ENCODE measurements at regions not wholly inside any gene's neighbourhood (a gene's known extent, or its start where the extent isn't known, plus 50 kb on each side); places are given as distances from the start of the nearest gene placed in this dataset.

DNA sequence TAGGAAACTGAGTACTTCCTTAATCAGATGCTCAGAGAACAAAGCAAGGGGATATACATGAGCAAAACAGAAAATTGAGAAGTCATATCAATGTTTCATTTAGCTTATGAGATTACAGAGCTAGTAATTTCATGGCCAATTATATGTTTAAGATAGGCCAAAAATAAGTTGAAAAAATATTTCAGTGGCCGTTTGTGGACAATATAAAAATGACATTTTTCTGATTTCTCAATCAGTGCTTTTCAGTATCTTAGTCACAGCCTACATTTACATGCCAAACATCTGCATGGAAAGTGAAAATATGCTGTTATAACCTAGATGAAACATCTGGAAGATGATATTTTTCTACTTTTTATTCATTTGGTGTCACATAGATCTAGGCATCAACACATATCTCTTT is 192.5 kb downstream of the HLX start:
- H3K4me3 ChIP-seq (ENCODE audit: low read depth, low read length, poor library complexity, severe bottlenecking) = no peak overlapping the region
- H3K4me2 ChIP-seq (ENCODE audit: low read length) = no peak overlapping the region
- H3K36me3 ChIP-seq (ENCODE audit: insufficient read depth, low read length) = no peaks in the 10 kb centered on the region
- no peaks in the 10 kb centered on the region for H3K4me1 ChIP-seq (ENCODE audit: insufficient read depth, low read length, poor library complexity, severe bottlenecking)
- CTCF ChIA-PET (ENCODE audit: unreplicated experiment) = no interaction called here
- no peak overlapping the region for H2AFZ ChIP-seq (ENCODE audit: low read length)
- no peaks in the 10 kb centered on the region for H3K9me2 ChIP-seq (ENCODE audit: insufficient read depth, low read length)
- H4K20me1 ChIP-seq (ENCODE audit: insufficient read depth, low read length) = no peaks in the 10 kb centered on the region
- H3K27ac ChIP-seq (ENCODE audit: low read depth, low read length, poor library complexity, severe bottlenecking) = no peak overlapping the region
- BruUV-seq (replicated peaks) = no TSS peak
- no peak for DNase-seq (ENCODE audit: low spot score)
- H3K79me2 ChIP-seq (ENCODE audit: insufficient read depth, low read depth, low read length) = no peaks in the 10 kb centered on the region
- H3K9me3 ChIP-seq (ENCODE audit: low read length) = no peaks in the 10 kb centered on the region
- intact Hi-C loops (cut with micrococcal nuclease; ENCODE audit: unreplicated experiment) = no loop called here
- TF ChIP-seq EZH2phosphoT487 (IDR thresholded peaks at IDR 0.05; ENCODE audit: borderline replicate concordance, low read depth, low read length) = no peak
- TF ChIP-seq, protein P1, sequence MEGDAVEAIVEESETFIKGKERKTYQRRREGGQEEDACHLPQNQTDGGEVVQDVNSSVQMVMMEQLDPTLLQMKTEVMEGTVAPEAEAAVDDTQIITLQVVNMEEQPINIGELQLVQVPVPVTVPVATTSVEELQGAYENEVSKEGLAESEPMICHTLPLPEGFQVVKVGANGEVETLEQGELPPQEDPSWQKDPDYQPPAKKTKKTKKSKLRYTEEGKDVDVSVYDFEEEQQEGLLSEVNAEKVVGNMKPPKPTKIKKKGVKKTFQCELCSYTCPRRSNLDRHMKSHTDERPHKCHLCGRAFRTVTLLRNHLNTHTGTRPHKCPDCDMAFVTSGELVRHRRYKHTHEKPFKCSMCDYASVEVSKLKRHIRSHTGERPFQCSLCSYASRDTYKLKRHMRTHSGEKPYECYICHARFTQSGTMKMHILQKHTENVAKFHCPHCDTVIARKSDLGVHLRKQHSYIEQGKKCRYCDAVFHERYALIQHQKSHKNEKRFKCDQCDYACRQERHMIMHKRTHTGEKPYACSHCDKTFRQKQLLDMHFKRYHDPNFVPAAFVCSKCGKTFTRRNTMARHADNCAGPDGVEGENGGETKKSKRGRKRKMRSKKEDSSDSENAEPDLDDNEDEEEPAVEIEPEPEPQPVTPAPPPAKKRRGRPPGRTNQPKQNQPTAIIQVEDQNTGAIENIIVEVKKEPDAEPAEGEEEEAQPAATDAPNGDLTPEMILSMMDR (conservative IDR thresholded peaks at IDR 0.05; ENCODE audit: low read length) = no peak
- POLR2A ChIA-PET = no interaction called here

DNA sequence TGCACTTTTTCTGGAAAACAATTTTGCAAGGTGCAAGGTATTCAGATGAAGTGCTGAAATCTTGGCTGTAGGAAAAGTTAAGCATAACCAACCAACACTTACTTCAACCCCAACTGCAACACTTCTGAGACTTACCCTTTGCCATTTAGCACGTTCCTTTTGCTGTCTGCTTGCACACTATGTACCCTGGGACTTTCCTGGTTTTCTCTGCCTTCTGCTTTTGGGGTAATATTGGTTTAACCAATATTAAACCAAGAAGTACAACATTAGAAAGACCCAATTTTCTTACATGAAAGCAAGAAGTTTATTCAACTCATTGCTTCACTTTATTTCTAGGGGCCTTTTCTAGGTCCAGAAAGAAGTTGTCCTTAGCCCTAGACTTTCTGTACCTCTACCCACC is 193.0 kb downstream of the HLX start:
- BruUV-seq (replicated peaks) = no TSS peak
- CTCF ChIA-PET (ENCODE audit: unreplicated experiment) = no interaction called here
- POLR2A ChIA-PET = no interaction called here

DNA sequence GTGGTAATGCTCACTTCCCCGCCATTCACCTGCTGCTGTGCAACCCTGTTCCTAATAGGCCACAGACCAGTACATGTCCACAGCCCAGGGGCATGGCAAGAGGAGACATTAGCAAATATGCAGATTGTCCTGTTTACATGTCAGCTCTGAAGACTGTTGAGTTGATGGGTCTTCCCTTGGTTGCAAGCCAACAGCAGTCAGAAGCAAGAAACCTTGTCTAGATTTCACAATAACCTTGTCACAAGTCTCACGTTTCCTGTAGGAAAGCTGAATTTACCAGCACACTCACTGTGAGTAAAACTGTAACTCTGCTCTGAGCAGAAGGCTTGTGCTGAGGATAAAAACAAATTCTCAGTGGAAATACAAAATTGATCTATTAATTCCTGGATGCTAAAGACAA is 195.1 kb downstream of the HLX start:
- no peaks in the 10 kb centered on the region for H3K4me1 ChIP-seq (ENCODE audit: insufficient read depth, low read length, poor library complexity, severe bottlenecking)
- intact Hi-C loops (cut with micrococcal nuclease; ENCODE audit: unreplicated experiment) = no loop called here
- BruUV-seq (replicated peaks) = no TSS peak

More for the DNA sequence above, 193.0 kb downstream of the HLX start:
- no peaks in the 10 kb centered on the region for H4K20me1 ChIP-seq (ENCODE audit: insufficient read depth, low read length)
- no peak overlapping the region for H2AFZ ChIP-seq (ENCODE audit: low read length)
- no peak overlapping the region for H3K4me3 ChIP-seq (ENCODE audit: low read depth, low read length, poor library complexity, severe bottlenecking)
- no peak for DNase-seq (ENCODE audit: low spot score)
- no peaks in the 10 kb centered on the region for H3K9me3 ChIP-seq (ENCODE audit: low read length)
- intact Hi-C loops (cut with micrococcal nuclease; ENCODE audit: unreplicated experiment) = no loop called here
- H3K79me2 ChIP-seq (ENCODE audit: insufficient read depth, low read depth, low read length) = no peaks in the 10 kb centered on the region
- H3K27ac ChIP-seq (ENCODE audit: low read depth, low read length, poor library complexity, severe bottlenecking) = no peak overlapping the region
- H3K4me2 ChIP-seq (ENCODE audit: low read length) = no peak overlapping the region
- no peaks in the 10 kb centered on the region for H3K4me1 ChIP-seq (ENCODE audit: insufficient read depth, low read length, poor library complexity, severe bottlenecking)
- H3K9me2 ChIP-seq (ENCODE audit: insufficient read depth, low read length) = no peaks in the 10 kb centered on the region
- no peaks in the 10 kb centered on the region for H3K36me3 ChIP-seq (ENCODE audit: insufficient read depth, low read length)
- no peak for TF ChIP-seq EZH2phosphoT487 (IDR thresholded peaks at IDR 0.05; ENCODE audit: borderline replicate concordance, low read depth, low read length)
- TF ChIP-seq, protein P1 (conservative IDR thresholded peaks at IDR 0.05; ENCODE audit: low read length) = no peak

More for the DNA sequence above, 195.1 kb downstream of the HLX start:
- Histone ChIP-seq H3K4me3 (ENCODE audit: low read depth, low read length, poor library complexity, severe bottlenecking) (no peak overlapping the region), H2AFZ (ENCODE audit: low read length) (no peak overlapping the region), H3K27ac (ENCODE audit: low read depth, low read length, poor library complexity, severe bottlenecking) (no peak overlapping the region), H3K36me3 (ENCODE audit: insufficient read depth, low read length) (no peaks in the 10 kb centered on the region), H3K4me2 (ENCODE audit: low read length) (no peak overlapping the region), H3K9me2 (ENCODE audit: insufficient read depth, low read length) (no peaks in the 10 kb centered on the region), H4K20me1 (ENCODE audit: insufficient read depth, low read length) (no peaks in the 10 kb centered on the region), H3K9me3 (ENCODE audit: low read length) (no peaks in the 10 kb centered on the region), H3K79me2 (ENCODE audit: insufficient read depth, low read depth, low read length) (no peaks in the 10 kb centered on the region)
- DNase-seq (ENCODE audit: low spot score) = no peak
- no peak for TF ChIP-seq EZH2phosphoT487 (IDR thresholded peaks at IDR 0.05; ENCODE audit: borderline replicate concordance, low read depth, low read length)
- TF ChIP-seq, protein P1 (conservative IDR thresholded peaks at IDR 0.05; ENCODE audit: low read length) = no peak
- POLR2A ChIA-PET = no interaction called here
- CTCF ChIA-PET (ENCODE audit: unreplicated experiment) = no interaction called here
